ENCODE measurements at regions not wholly inside any gene's neighbourhood (a gene's known extent, or its start where the extent isn't known, plus 50 kb on each side); places are given as distances from the start of the nearest gene placed in this dataset.

DNA sequence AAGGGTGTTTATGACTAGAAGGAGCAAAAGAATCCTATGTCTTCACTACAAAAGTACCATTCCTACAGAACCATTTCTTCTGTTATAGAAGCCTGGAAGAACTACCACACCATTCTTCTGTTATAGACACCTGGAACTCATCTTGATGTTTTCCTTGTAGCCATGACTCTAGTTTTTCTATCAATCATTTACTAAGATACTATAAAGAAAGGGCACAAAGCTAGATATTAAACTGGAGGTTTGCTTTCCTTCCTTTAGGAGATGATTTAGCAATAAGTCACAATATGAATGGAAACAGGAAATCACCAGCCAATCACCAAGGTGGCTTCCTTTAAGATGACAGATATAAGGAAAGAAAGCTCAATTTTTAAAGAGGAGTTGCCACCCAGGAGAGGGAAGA lies 100.3 kb upstream of the NEUROD1 start:
- H3K27me3 Mint-ChIP-seq, result peaks cover 0 to 17% of the 10 kb centered on the region in 2 donors
- H3K4me3 Mint-ChIP-seq, result no peak overlapping the region

DNA sequence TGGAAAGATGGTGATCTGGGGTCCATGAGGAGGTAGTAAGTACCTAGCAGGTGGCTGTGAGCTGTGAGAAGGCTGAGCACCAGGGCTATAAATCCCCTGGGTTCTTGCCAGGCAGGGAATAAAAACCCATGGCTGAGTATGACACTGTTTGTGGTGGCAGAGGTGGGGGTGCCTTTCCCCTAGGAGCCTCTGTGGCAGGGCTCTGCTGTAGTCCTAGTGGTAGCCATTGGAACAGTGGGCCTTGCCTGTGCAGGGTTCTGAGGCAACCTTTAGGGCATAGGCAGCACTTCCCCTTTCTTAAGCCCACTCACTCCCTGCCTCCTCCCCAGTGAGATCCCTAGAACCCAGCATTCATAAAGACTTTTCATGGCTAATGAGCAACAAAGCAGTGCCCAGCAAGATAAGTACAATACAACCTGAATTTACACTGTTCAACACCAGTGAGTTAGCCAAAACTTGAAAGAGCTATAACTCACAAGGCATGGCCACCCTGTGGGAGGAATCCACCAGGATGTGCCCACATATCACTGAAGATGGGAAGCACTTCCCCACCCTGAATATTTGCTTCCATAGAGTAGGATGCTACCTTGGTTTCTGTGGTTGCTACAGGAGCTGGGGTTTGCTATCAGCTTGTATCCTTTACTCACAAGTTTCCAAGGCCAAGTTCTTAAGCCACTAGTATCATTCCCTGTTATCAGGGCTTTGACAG lies 100.9 kb upstream of the NEUROD1 start:
- no peaks in the 10 kb centered on the region for H3K4me1 ChIP-seq (ENCODE audit: insufficient read depth, low read length)
- ChIA-PET POLR2A (no interaction called here), CTCF (no interaction called here)
- Mint-ChIP-seq H3K27me3 (peaks cover 0 to 17% of the 10 kb centered on the region in 2 donors), H3K4me1 (no peaks in the 10 kb centered on the region), H3K4me3 (no peak overlapping the region), H3K36me3 (no peaks in the 10 kb centered on the region), H3K27ac (no peak overlapping the region), H3K9me3 (no peaks in the 10 kb centered on the region)
- H3K4me3 ChIP-seq (ENCODE audit: low read length), result no peak overlapping the region
- H3K9me3 ChIP-seq (ENCODE audit: low read length), result no peaks in the 10 kb centered on the region
- no peak overlapping the region for H3K27ac ChIP-seq (ENCODE audit: low read depth, low read length)
- DNase-seq, result no peak
- no peaks in the 10 kb centered on the region for H3K36me3 ChIP-seq (ENCODE audit: insufficient read depth, low read length)
- no peaks in the 10 kb centered on the region for H3K27me3 ChIP-seq (ENCODE audit: insufficient read depth, low read length, poor library complexity, severe bottlenecking)

More for the DNA sequence above, 100.3 kb upstream of the NEUROD1 start:
- no peak for DNase-seq
- CTCF ChIA-PET, result no interaction called here
- no peaks in the 10 kb centered on the region for H3K36me3 ChIP-seq (ENCODE audit: insufficient read depth, low read length)
- no peaks in the 10 kb centered on the region for H3K27me3 ChIP-seq (ENCODE audit: insufficient read depth, low read length, poor library complexity, severe bottlenecking)
- no peaks in the 10 kb centered on the region for H3K9me3 ChIP-seq (ENCODE audit: low read length)
- Mint-ChIP-seq H3K27ac (no peak overlapping the region), H3K4me1 (no peaks in the 10 kb centered on the region), H3K36me3 (no peaks in the 10 kb centered on the region), H3K9me3 (no peaks in the 10 kb centered on the region)
- H3K27ac ChIP-seq (ENCODE audit: low read depth, low read length), result no peak overlapping the region
- no peak overlapping the region for H3K4me3 ChIP-seq (ENCODE audit: low read length)
- POLR2A ChIA-PET, result no interaction called here
- no peaks in the 10 kb centered on the region for H3K4me1 ChIP-seq (ENCODE audit: insufficient read depth, low read length)

DNA sequence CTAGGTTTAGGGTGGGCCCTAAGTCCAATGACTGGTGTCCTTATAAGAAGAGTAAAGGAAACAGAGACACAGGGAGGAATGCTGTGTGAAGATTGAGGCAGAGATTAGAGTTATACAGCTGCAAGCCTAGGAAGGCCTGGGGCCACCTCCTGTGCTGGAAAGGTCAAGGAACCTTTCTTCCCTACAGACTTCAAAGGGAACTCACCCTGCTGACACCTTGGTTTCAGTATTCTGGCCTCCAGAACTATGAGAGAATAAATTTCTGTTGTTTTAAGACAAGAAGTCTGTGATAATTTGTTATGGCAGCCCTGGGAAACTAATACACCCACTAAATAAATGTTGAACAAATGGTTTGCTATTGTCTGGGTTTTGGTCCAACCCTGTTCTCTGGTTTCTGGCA lies 102.3 kb upstream of the NEUROD1 start:
- no peaks in the 10 kb centered on the region for H3K4me1 Mint-ChIP-seq
- peaks cover 1 to 12% of the 10 kb centered on the region in 2 donors for H3K27me3 Mint-ChIP-seq
- H3K9me3 Mint-ChIP-seq, result no peaks in the 10 kb centered on the region
- Histone ChIP-seq H3K27me3 (ENCODE audit: insufficient read depth, low read length, poor library complexity, severe bottlenecking) (no peaks in the 10 kb centered on the region), H3K27ac (ENCODE audit: low read depth, low read length) (no peak overlapping the region), H3K36me3 (ENCODE audit: insufficient read depth, low read length) (no peaks in the 10 kb centered on the region), H3K4me1 (ENCODE audit: insufficient read depth, low read length) (no peaks in the 10 kb centered on the region), H3K9me3 (ENCODE audit: low read length) (no peaks in the 10 kb centered on the region), H3K4me3 (ENCODE audit: low read length) (no peak overlapping the region)
- no peak for DNase-seq
- no peak overlapping the region for H3K4me3 Mint-ChIP-seq
- no peaks in the 10 kb centered on the region for H3K36me3 Mint-ChIP-seq
- POLR2A ChIA-PET, result no interaction called here
- H3K27ac Mint-ChIP-seq, result no peak overlapping the region
- CTCF ChIA-PET, result no interaction called here

DNA sequence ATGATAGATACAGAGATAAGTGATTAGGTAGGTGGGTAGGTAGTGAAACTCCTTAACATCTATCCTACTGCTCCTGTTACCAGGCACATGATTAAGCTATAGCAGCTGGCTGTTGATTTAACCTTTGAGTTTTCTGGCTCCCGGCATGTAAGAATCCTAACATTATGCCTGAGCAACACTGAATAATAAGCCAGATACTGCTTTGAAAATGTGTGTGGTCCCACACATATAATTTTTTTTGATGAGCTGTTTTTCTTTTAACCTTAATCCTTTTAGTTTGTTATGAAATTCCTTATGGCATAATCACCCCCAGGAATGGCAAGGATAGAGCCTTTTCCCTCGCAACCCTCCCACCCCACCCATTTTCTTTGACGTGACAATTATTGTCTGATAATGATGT lies 104.2 kb upstream of the NEUROD1 start:
- Mint-ChIP-seq H3K27ac (no peak overlapping the region), H3K36me3 (no peaks in the 10 kb centered on the region), H3K9me3 (no peaks in the 10 kb centered on the region), H3K27me3 (peaks cover 1 to 9% of the 10 kb centered on the region in 2 donors), H3K4me3 (no peak overlapping the region), H3K4me1 (no peaks in the 10 kb centered on the region)
- Histone ChIP-seq H3K9me3 (ENCODE audit: low read length) (no peaks in the 10 kb centered on the region), H3K4me3 (ENCODE audit: low read length) (no peak overlapping the region), H3K27ac (ENCODE audit: low read depth, low read length) (no peak overlapping the region), H3K27me3 (ENCODE audit: insufficient read depth, low read length, poor library complexity, severe bottlenecking) (no peaks in the 10 kb centered on the region), H3K36me3 (ENCODE audit: insufficient read depth, low read length) (no peaks in the 10 kb centered on the region), H3K4me1 (ENCODE audit: insufficient read depth, low read length) (no peaks in the 10 kb centered on the region)
- POLR2A ChIA-PET, result no interaction called here
- no peak for DNase-seq
- CTCF ChIA-PET, result no interaction called here

DNA sequence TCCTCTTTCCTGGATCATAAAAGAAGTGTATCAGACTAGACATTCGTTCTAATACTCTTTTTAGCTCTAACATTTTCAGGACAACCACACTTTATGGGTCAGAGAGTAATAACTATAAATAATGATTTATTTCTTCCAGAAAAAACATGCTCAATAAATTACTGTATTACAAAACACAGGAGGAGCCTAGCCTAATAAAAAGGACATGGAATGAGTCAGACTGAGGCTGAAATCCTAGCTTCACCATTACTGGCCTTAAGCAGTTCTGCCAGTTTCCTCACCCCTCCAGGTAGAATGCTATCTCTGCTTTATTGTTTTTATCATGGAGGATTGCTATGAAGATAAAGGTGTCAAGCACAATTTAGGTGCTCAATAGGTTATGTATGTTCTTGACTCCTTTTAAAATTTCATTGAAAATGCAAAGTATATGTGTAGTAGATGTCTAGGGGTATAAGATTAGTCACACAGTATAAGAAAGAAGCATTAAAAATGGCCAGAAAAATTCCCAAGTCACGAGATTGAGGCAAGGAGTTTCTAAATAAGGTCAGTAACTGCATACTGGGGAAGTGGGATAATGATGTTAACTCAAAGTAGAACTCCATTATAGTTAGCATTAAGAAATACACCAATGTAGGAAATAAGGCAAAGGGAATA lies 105.5 kb upstream of the NEUROD1 start:
- Mint-ChIP-seq H3K36me3 (no peaks in the 10 kb centered on the region), H3K27ac (no peak overlapping the region), H3K4me1 (peaks cover 0 to 7% (median 5%) of the 10 kb centered on the region in 3 donors), H3K4me3 (no peak overlapping the region), H3K27me3 (peaks cover 3 to 12% of the 10 kb centered on the region in 2 donors), H3K9me3 (no peaks in the 10 kb centered on the region)
- CTCF ChIA-PET, result no interaction called here
- H3K4me3 ChIP-seq (ENCODE audit: low read length), result no peak overlapping the region
- H3K9me3 ChIP-seq (ENCODE audit: low read length), result no peaks in the 10 kb centered on the region
- no peaks in the 10 kb centered on the region for H3K4me1 ChIP-seq (ENCODE audit: insufficient read depth, low read length)
- DNase-seq, result no peak
- no peaks in the 10 kb centered on the region for H3K36me3 ChIP-seq (ENCODE audit: insufficient read depth, low read length)
- no peaks in the 10 kb centered on the region for H3K27me3 ChIP-seq (ENCODE audit: insufficient read depth, low read length, poor library complexity, severe bottlenecking)
- POLR2A ChIA-PET, result no interaction called here
- no peak overlapping the region for H3K27ac ChIP-seq (ENCODE audit: low read depth, low read length)

DNA sequence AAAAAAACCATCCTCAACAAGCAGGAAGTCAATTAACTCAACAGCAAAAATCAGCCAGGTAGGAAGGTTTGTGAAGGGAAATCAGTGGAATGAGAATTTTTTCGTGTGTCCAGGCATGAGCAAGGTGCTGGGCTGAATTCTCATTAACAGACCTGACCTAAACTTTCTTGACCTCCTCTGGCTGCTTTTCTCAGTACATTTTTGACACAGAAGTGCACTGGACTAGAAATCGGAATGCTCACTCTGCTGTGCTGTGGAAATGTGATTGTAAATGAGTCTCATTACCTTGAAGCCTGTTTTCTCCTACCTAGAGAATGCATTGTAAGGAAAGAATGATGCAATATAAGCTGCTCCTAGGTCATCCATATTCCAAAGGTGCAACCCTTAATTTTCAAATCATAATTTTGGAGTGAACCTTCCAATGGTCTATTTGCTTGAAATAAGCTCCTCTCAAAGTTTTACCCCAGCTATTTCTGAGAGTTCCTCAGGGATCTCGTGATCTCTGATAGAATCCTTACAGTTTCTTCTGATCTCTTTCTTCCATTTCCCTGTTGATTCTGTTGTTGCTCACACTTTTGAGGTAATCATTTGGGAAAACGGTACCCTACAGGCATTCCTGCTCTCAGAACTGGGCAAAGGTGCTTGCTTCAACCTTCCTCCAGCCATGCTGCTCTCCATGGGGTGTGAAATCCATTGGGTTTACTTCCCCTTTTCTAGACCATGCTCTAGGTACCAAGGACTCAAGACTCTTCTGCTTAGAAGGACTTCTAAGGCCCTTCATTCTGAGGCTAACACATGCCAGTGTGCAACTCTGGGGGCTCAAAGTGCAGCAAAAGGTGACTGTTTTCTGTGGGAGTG lies 104.9 kb upstream of the ITPRID2 start:
- Histone ChIP-seq H3K4me3 (ENCODE audit: low read length) (no peak overlapping the region), H3K27ac (ENCODE audit: low read depth, low read length) (no peak overlapping the region), H3K4me1 (ENCODE audit: insufficient read depth, low read length) (no peaks in the 10 kb centered on the region), H3K9me3 (ENCODE audit: low read length) (no peaks in the 10 kb centered on the region), H3K27me3 (ENCODE audit: insufficient read depth, low read length, poor library complexity, severe bottlenecking) (no peaks in the 10 kb centered on the region), H3K36me3 (ENCODE audit: insufficient read depth, low read length) (no peaks in the 10 kb centered on the region)
- H3K9me3 Mint-ChIP-seq, result no peaks in the 10 kb centered on the region
- H3K27me3 Mint-ChIP-seq, result peaks cover 3 to 12% of the 10 kb centered on the region in 2 donors
- no peak overlapping the region for H3K4me3 Mint-ChIP-seq
- no peak overlapping the region for H3K27ac Mint-ChIP-seq
- H3K4me1 Mint-ChIP-seq, result peaks cover 0 to 12% (median 7%) of the 10 kb centered on the region in 3 donors
- CTCF ChIA-PET, result interaction anchor here (1.5 kb wide), 1 partner anchor 8 kb away, joined by 4 read pairs; no protein-coding TSS in a partner anchor
- no peaks in the 10 kb centered on the region for H3K36me3 Mint-ChIP-seq
- POLR2A ChIA-PET, result no interaction called here
- no peak for DNase-seq

DNA sequence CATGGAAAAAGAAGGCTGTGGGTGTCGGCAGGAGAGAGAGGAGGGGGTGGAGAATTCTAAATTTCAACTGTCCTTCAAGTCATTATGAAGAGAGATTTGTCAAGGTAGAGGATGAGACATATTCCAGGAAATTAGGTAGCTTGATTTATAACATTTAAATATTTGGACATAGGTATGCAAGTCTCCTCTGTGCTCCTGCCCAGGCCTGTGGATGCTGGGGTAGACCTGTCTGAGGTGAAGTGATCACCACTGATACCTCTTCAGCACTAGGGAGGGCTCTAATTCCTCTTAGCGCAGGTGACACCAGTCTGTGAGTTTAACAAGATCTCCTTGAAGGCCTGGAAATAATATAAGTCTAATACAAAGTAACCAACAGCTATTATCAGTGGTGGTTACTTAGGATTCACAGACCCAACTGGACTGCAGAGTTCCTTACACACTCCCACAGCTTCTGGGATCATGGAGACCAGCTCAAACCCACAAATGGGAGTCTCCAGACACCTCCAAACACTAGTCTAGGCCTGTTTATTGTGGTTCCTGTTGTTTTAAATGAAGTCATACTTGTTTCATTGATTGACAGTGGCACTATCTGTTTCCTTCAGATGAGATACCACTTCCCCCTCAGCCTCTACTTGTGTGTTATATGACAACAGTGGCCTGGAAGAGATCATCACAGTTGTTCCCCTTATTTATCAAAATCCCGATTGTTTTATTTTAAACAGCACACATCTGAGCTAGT lies 104.1 kb upstream of the ITPRID2 start:
- CTCF ChIA-PET, result interaction anchor here (1.5 kb wide), 1 partner anchor 9 kb away, joined by 4 read pairs; no protein-coding TSS in a partner anchor
- Mint-ChIP-seq H3K36me3 (no peaks in the 10 kb centered on the region), H3K27ac (no peak overlapping the region), H3K4me3 (no peak overlapping the region), H3K27me3 (peaks cover 3 to 9% of the 10 kb centered on the region in 2 donors), H3K9me3 (peaks cover 0 to 2% (median 0%) of the 10 kb centered on the region in 5 donors), H3K4me1 (peaks cover 0 to 12% (median 7%) of the 10 kb centered on the region in 3 donors)
- Histone ChIP-seq H3K36me3 (ENCODE audit: insufficient read depth, low read length) (no peaks in the 10 kb centered on the region), H3K9me3 (ENCODE audit: low read length) (no peaks in the 10 kb centered on the region), H3K4me3 (ENCODE audit: low read length) (no peak overlapping the region), H3K27me3 (ENCODE audit: insufficient read depth, low read length, poor library complexity, severe bottlenecking) (no peaks in the 10 kb centered on the region), H3K27ac (ENCODE audit: low read depth, low read length) (no peak overlapping the region), H3K4me1 (ENCODE audit: insufficient read depth, low read length) (no peaks in the 10 kb centered on the region)
- POLR2A ChIA-PET, result no interaction called here
- no peak for DNase-seq
